NCI-H146 treated with DMSO at 0.1 percent for 48 hours (cell line): ENCODE measurements at regions not wholly inside any gene's neighbourhood (a gene's known extent, or its start where the extent isn't known, plus 50 kb on each side); places are given as distances from the start of the nearest gene placed in this dataset.
A peak's percentile ranks its signal among the peaks of the same experiment; 100 is the strongest.

Experiments used
- DNase-seq: peaks from one replicate; lab custom pipeline; 2025; ENCODE audit not compliant: unreplicated experiment; lab: John Stamatoyannopoulos, UW

GRCh38 chr1:98081944-98082343 is 161.1 kb upstream of the DPYD start:
- no peak for DNase-seq

- DNase-seq, result no peak
These were observed 157.8 kb upstream of the DPYD start for GRCh38 chr1:98078596-98078995.

- DNase-seq, result no peak
These were observed 156.9 kb upstream of the DPYD start for GRCh38 chr1:98077691-98078090.

- DNase-seq, result no peak
These were observed 154.8 kb upstream of the DPYD start for GRCh38 chr1:98075626-98076025.

GRCh38 chr1:98073823-98074222 is 153.0 kb upstream of the DPYD start:
- no peak for DNase-seq

- DNase-seq, result no peak
These were observed 152.3 kb upstream of the DPYD start for GRCh38 chr1:98073106-98073505.

DNA sequence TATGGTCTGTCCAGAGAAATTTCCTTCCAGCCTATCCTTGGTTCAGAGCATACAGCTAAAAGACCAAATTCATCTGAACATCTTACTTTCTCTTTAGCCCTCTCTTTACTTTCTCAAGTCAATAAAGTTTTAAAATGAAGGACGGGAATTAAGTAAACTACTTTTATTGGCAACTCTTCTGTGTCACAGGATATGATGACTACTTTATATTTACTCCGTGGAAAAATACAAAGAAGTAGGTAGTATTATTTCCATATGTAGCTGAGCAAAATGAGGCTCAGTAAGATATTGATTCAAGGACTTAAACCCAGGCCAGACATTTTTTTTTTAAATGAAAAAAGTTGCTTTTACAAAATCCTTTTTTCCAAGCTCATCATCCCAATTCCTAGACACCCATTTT is 151.2 kb upstream of the DPYD start:
- DNase-seq, result no peak

- no peak for DNase-seq
These were observed 147.2 kb upstream of the DPYD start for GRCh38 chr1:98068016-98068415.

- DNase-seq, result no peak
These were observed 146.1 kb upstream of the DPYD start for GRCh38 chr1:98066911-98067310.

- DNase-seq, result no peak
These were observed 138.8 kb upstream of the DPYD start for GRCh38 chr1:98059620-98060019.

DNA sequence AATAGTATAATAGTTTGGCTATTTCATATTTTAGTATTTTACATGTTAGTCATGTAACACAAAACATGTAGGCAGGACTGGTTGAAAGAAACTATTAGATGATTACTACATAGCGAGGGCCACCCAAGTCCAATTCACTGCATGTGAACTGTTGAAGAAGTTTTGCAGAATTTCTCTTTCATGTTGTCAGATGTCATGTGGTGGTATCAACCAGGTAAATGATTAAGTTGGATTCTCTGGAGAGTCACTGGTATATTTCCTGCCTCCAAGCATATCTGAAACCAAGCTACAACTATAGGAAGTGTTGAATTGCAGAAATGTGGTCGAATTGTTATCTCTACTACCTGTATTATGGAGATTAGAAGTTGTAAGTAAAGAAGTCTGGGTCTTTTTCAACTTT is 137.8 kb upstream of the DPYD start:
- DNase-seq, result no peak

DNA sequence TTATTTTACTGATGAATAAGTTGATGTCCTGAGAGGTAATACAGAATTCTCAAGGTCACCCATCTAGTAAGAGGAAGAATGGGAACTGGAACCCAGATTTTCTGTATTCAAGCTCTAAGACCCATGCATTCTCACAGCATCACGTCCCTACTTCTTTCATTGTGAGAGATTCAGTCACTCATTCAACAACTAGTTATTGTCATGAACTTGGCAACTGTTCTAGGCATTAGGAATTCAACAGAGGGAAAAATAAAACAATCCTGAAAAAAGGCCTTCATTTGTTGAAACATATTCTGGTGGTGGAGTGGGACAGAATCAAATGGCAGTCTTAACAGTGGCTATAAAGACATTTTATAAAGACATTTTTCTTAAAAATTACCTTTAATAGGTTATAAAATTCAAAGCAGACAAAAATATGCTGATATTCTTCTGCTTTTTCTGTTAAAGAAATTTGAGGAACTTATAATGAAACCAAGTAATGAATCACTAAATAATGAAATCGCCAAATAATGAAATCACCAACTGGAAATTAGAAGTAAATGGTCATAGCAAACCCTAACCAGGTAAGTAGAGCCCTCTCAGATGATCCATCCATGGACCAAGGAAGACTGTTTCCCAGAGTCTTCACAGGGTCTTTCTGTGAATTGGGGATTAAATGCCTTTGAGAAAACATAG is 136.5 kb upstream of the DPYD start:
- no peak for DNase-seq

DNA sequence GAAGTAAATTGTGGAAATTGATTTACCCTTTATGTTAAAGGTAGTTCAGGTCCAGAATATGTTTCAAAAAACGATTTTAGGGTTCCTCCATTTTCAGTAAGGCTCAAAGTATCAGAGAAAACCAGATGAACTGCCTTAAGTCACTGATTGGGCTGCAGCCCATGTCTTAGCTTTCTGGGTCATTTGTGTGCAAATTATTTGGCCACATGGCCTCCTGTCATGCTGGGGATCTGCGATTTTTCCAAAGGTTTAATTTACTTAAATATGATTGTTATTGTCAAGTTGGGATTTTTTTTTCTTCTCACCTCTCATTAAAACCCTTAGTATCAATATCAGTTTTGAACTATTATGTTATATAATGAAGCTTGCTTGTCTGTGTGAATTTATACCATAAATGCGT is 135.9 kb upstream of the DPYD start:
- DNase-seq, result no peak

DNA sequence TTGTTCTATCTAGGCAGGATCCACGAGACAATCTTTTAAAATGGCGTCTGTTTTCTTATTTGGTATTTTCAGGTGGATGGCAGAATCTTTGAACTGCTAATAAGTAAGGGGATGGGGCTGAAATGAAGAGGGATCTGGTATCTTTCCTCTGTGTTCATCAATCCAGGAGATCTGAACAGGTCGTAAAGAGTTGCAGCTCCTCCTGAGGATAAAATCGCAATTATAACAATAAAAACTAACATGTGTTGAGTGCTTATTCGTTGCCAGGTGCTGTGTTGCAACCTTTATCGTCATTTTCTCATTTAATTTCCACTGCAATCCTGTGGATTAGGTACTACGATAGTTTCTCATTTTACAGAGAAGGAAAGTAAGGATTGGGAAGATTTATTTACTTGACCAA is 134.6 kb upstream of the DPYD start:
- DNase-seq, result no peak

DNA sequence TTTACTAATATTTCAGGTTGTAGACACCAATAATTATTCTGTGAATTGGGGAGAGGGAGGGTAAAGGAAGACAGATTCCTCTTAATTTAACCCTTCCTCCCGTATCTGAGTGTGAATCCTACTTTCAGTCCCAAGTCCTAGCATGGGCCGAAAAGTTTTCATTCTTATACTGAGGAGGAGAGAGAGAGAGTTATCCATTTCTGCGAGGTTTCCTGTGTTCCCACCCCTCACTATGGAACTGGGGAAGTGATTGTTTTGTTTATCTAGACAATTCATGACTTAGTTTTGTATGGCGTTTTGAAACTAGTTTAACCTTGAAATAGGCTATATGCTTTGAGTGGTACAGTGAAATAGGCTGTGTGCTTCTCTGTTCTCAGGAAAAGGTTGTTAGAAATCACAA is 134.0 kb upstream of the DPYD start:
- no peak for DNase-seq

- no peak for DNase-seq
These were observed 133.5 kb upstream of the DPYD start for GRCh38 chr1:98054367-98054701.

GRCh38 chr1:98053471-98054366 is 132.9 kb upstream of the DPYD start:
- peak; percentile 7 for DNase-seq

DNA sequence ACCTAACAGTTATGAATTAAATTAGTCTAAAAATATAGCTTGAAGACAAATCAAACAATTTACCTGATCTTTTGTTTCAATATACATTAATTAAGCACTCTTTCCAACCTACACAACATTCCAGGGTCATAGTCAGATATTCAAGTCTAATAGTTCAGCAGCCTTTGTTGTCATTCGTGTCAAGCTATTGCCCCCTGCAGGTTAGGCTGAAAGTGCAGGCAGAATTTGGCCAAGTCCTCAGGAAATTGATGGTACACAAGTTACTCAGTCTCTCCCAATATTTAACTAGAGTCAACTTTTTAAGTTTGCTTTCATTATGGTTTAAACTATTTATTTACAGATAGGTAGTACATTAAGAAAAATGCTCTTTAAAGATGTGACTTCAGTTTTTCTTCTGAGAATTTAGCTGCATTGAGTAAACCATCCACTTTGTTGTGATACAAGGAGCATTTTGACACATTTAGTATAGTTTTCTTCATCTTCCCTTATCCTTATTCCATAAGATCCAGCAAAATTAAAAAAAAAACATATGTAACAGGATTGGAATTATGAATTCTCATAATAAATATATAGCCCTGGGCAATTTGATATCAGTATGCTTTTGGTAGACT is 130.3 kb upstream of the DPYD start:
- DNase-seq, result peak; percentile 56

GRCh38 chr1:98049370-98050135 is 128.7 kb upstream of the DPYD start:
- no peak for DNase-seq

DNA sequence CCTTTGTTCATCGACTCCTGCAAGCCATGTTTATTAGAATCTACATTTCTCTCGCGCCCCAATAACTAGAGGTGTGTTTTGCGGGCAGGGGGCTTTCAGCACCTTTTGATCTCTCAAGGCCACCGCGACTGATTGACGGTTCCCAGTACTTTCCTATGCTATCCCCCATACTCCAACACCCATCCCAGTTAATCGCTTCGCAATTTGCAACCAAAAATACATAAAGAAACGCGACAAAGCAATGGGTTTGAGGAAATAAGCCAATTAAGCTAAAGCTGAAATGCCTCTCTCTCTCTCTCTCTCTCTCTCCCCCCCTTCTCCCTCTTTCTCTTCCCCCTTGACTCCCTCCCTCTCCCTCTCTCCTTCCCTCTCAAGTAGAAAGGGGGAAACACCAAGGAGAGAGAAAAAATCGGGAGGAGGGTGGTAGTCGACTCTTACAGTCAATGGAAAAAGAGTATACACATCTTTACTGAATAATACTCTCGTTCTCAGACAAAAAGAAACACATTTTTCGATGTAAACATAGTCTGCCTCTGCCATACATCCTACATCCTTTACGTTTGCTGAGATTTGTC is 128.0 kb upstream of the DPYD start:
- DNase-seq, result no peak

GRCh38 chr1:98048244-98048643 is 127.4 kb upstream of the DPYD start:
- DNase-seq, result no peak
